ENCODE measurements at regions not wholly inside any gene's neighbourhood (a gene's known extent, or its start where the extent isn't known, plus 50 kb on each side); places are given as distances from the start of the nearest gene placed in this dataset.

DNA sequence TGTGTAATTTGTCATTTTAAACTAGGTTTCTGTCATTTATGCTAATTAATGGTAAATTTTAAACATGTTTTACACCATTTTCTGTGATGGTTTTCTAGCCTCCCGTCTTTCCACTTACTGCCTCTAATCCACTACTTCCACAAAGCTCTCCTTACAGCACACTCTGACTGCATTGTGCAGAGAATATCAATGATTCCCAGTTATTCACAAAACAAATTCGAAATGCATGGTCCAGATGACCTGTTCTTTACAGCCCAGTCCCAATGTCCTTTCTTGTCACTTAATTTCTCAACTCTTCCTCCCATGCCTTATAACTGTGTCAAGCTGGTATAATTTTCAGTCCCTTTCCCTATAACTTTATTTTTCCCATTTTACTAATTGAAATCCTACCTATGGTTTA lies 770.5 kb downstream of the USP25 start (continued):
- TF ChIP-seq ETS1 (IDR thresholded peaks at IDR 0.05) (no peak), STAT1 (IDR thresholded peaks at IDR 0.05; ENCODE audit: unreplicated experiment) (no peak), CREB1 (CRISPR knock-in tag; IDR thresholded peaks at IDR 0.05; ENCODE audit: low read depth) (no peak), EZH2phosphoT487 (IDR thresholded peaks at IDR 0.05; ENCODE audit: unreplicated experiment) (no peak)
- TF ChIP-seq, protein P1, sequence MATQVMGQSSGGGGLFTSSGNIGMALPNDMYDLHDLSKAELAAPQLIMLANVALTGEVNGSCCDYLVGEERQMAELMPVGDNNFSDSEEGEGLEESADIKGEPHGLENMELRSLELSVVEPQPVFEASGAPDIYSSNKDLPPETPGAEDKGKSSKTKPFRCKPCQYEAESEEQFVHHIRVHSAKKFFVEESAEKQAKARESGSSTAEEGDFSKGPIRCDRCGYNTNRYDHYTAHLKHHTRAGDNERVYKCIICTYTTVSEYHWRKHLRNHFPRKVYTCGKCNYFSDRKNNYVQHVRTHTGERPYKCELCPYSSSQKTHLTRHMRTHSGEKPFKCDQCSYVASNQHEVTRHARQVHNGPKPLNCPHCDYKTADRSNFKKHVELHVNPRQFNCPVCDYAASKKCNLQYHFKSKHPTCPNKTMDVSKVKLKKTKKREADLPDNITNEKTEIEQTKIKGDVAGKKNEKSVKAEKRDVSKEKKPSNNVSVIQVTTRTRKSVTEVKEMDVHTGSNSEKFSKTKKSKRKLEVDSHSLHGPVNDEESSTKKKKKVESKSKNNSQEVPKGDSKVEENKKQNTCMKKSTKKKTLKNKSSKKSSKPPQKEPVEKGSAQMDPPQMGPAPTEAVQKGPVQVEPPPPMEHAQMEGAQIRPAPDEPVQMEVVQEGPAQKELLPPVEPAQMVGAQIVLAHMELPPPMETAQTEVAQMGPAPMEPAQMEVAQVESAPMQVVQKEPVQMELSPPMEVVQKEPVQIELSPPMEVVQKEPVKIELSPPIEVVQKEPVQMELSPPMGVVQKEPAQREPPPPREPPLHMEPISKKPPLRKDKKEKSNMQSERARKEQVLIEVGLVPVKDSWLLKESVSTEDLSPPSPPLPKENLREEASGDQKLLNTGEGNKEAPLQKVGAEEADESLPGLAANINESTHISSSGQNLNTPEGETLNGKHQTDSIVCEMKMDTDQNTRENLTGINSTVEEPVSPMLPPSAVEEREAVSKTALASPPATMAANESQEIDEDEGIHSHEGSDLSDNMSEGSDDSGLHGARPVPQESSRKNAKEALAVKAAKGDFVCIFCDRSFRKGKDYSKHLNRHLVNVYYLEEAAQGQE (IDR thresholded peaks at IDR 0.05; ENCODE audit: unreplicated experiment), result no peak

DNA sequence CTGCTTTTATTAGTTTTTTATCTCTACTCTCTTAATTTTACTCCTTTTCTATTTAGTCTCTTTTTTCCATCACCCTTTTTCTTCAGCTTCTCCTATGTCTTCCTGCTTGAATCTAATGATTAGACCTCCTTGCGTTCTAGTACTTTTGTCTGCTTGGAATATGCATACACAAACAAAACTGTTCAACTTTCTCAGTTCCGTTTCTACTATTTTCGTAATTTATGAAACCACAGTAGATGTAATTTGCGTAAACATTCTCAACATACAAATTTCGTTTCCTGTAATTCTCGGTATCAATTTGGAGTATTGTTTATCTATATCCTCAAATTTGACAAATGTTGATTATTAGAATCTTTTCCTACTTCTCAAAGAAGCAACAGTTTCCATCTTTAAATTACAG lies 772.5 kb downstream of the USP25 start:
- Histone ChIP-seq H3K36me3 (ENCODE audit: insufficient read depth) (no peaks in the 10 kb centered on the region), H3K79me2 (replicated peaks; ENCODE audit: insufficient read depth) (no peaks in the 10 kb centered on the region), H3K9me2 (ENCODE audit: insufficient read depth) (no peaks in the 10 kb centered on the region), H3K4me3 (no peak overlapping the region), H2AFZ (no peak overlapping the region), H4K20me1 (replicated peaks; ENCODE audit: insufficient read depth) (no peaks in the 10 kb centered on the region), H3K4me1 (ENCODE audit: insufficient read depth) (no peaks in the 10 kb centered on the region), H3K27ac (ENCODE audit: low read depth) (no peak overlapping the region), H3K4me2 (no peak overlapping the region), H3K27me3 (ENCODE audit: insufficient read depth) (no peaks in the 10 kb centered on the region), H3F3A (replicated peaks; ENCODE audit: low read depth) (no peaks in the 10 kb centered on the region)
- Mint-ChIP-seq H3K4me1 (no peaks in the 10 kb centered on the region), H3K4me3 (no peak overlapping the region), H3K27me3 (ENCODE audit: insufficient read depth, low read depth, poor library complexity) (no peaks in the 10 kb centered on the region), H3K9me3 (no peaks in the 10 kb centered on the region), H3K36me3 (ENCODE audit: low read depth) (no peaks in the 10 kb centered on the region), H3K27ac (no peak overlapping the region)
- ATAC-seq (no peak), DNase-seq (ENCODE audit: low spot score) (no peak)
- TF ChIP-seq, protein P1 (IDR thresholded peaks at IDR 0.05; ENCODE audit: unreplicated experiment), result no peak
- TF ChIP-seq, protein P2, sequence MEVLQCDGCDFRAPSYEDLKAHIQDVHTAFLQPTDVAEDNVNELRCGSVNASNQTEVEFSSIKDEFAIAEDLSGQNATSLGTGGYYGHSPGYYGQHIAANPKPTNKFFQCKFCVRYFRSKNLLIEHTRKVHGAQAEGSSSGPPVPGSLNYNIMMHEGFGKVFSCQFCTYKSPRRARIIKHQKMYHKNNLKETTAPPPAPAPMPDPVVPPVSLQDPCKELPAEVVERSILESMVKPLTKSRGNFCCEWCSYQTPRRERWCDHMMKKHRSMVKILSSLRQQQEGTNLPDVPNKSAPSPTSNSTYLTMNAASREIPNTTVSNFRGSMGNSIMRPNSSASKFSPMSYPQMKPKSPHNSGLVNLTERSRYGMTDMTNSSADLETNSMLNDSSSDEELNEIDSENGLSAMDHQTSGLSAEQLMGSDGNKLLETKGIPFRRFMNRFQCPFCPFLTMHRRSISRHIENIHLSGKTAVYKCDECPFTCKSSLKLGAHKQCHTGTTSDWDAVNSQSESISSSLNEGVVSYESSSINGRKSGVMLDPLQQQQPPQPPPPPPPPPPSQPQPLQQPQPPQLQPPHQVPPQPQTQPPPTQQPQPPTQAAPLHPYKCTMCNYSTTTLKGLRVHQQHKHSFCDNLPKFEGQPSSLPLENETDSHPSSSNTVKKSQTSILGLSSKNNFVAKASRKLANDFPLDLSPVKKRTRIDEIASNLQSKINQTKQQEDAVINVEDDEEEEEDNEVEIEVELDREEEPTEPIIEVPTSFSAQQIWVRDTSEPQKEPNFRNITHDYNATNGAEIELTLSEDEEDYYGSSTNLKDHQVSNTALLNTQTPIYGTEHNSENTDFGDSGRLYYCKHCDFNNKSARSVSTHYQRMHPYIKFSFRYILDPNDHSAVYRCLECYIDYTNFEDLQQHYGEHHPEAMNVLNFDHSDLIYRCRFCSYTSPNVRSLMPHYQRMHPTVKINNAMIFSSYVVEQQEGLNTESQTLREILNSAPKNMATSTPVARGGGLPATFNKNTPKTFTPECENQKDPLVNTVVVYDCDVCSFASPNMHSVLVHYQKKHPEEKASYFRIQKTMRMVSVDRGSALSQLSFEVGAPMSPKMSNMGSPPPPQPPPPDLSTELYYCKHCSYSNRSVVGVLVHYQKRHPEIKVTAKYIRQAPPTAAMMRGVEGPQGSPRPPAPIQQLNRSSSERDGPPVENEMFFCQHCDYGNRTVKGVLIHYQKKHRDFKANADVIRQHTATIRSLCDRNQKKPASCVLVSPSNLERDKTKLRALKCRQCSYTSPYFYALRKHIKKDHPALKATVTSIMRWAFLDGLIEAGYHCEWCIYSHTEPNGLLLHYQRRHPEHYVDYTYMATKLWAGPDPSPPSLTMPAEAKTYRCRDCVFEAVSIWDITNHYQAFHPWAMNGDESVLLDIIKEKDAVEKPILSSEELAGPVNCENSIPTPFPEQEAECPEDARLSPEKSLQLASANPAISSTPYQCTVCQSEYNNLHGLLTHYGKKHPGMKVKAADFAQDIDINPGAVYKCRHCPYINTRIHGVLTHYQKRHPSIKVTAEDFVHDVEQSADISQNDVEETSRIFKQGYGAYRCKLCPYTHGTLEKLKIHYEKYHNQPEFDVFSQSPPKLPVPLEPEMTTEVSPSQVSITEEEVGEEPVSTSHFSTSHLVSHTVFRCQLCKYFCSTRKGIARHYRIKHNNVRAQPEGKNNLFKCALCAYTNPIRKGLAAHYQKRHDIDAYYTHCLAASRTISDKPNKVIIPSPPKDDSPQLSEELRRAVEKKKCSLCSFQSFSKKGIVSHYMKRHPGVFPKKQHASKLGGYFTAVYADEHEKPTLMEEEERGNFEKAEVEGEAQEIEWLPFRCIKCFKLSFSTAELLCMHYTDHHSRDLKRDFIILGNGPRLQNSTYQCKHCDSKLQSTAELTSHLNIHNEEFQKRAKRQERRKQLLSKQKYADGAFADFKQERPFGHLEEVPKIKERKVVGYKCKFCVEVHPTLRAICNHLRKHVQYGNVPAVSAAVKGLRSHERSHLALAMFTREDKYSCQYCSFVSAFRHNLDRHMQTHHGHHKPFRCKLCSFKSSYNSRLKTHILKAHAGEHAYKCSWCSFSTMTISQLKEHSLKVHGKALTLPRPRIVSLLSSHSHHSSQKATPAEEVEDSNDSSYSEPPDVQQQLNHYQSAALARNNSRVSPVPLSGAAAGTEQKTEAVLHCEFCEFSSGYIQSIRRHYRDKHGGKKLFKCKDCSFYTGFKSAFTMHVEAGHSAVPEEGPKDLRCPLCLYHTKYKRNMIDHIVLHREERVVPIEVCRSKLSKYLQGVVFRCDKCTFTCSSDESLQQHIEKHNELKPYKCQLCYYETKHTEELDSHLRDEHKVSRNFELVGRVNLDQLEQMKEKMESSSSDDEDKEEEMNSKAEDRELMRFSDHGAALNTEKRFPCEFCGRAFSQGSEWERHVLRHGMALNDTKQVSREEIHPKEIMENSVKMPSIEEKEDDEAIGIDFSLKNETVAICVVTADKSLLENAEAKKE (CRISPR knock-in tag; IDR thresholded peaks at IDR 0.05), result no peak
- TF ChIP-seq ZNF114 (CRISPR knock-in tag; IDR thresholded peaks at IDR 0.05), result no peak
- no peak for TF ChIP-seq CREB1 (CRISPR knock-in tag; IDR thresholded peaks at IDR 0.05; ENCODE audit: low read depth)
- no peak for TF ChIP-seq CTCF (conservative IDR thresholded peaks at IDR 0.05; ENCODE audit: low read depth in 2 of 2)
- TF ChIP-seq STAT1 (IDR thresholded peaks at IDR 0.05; ENCODE audit: unreplicated experiment), result no peak

Measured in GM23338 (cell line).